Panc1 (cell line): ENCODE measurements at regions not wholly inside any gene's neighbourhood (a gene's known extent, or its start where the extent isn't known, plus 50 kb on each side); places are given as distances from the start of the nearest gene placed in this dataset.

ENCODE experiments used
- CTCF ChIP-seq: fragments of 450-650 bp; IDR thresholded peaks from 2 replicates; pipeline ENCODE4 v1.5.1; 2017; ENCODE audit warnings: mild to moderate bottlenecking
- POLR2AphosphoS5 ChIP-seq: IDR thresholded peaks from 2 replicates; pipeline ENCODE4 v1.6.1; 2012; ENCODE audit warnings: mild to moderate bottlenecking, low read depth, low read length, moderate library complexity
- SIN3A ChIP-seq: IDR thresholded peaks from 2 replicates; pipeline ENCODE4 v1.6.1; 2012; ENCODE audit warnings: low read depth, mild to moderate bottlenecking, low read length, moderate library complexity, borderline replicate concordance; ENCODE audit not compliant: insufficient read depth
- TCF7L2 ChIP-seq: IDR thresholded peaks from 2 replicates; pipeline ENCODE4 v1.6.1; 2011; ENCODE audit warnings: mild to moderate bottlenecking, low read depth, low read length, inconsistent platforms

GRCh38 chr12:115500872-115501271, 776.6 kb downstream of the MED13L start:
- TF ChIP-seq POLR2AphosphoS5: no peak
- TF ChIP-seq CTCF: no peak
- TF ChIP-seq TCF7L2: no peak
- TF ChIP-seq SIN3A: no peak
